Trophoblast cell (in vitro differentiated cells and primary cell): ENCODE measurements at regions not wholly inside any gene's neighbourhood (a gene's known extent, or its start where the extent isn't known, plus 50 kb on each side); places are given as distances from the start of the nearest gene placed in this dataset.

Experiments
- DNase-seq, 2 donors: peaks; one replicate each; pipeline ENCODE4 v3.0.0-alpha.2; 2016
- H2AFZ ChIP-seq: 2 replicates; pipeline ENCODE4 v1.6.1; 2013; ENCODE audit warnings: low read length, moderate library complexity, mild to moderate bottlenecking; ENCODE audit not compliant: insufficient read depth, poor library complexity
- H2AK5ac ChIP-seq: 2 replicates; pipeline ENCODE4 v1.6.1; 2013; ENCODE audit warnings: mild to moderate bottlenecking, low read length
- H2BK120ac ChIP-seq: 2 replicates; pipeline ENCODE4 v1.6.1; 2013; ENCODE audit warnings: low read length, mild to moderate bottlenecking, moderate library complexity; ENCODE audit not compliant: insufficient read depth, poor library complexity
- H2BK12ac ChIP-seq: 2 replicates; pipeline ENCODE4 v1.6.1; 2013; ENCODE audit warnings: mild to moderate bottlenecking, low read length, moderate library complexity
- H2BK5ac ChIP-seq: 2 replicates; pipeline ENCODE4 v1.6.1; 2013; ENCODE audit warnings: low read length, low read depth, moderate library complexity, mild to moderate bottlenecking; ENCODE audit not compliant: poor library complexity
- H3K14ac ChIP-seq: 2 replicates; pipeline ENCODE4 v1.6.1; 2013; ENCODE audit warnings: mild to moderate bottlenecking, low read length
- H3K18ac ChIP-seq: 2 replicates; pipeline ENCODE4 v1.6.1; 2013; ENCODE audit warnings: mild to moderate bottlenecking, low read length
- H3K23ac ChIP-seq: 2 replicates; pipeline ENCODE4 v1.6.1; 2013; ENCODE audit warnings: low read length
- H3K27ac ChIP-seq: 2 replicates; pipeline ENCODE4 v1.5.1; 2013; ENCODE audit warnings: low read depth, mild to moderate bottlenecking, inconsistent platforms, low read length, moderate library complexity
- H3K27me3 ChIP-seq: 2 replicates; pipeline ENCODE4 v1.6.1; 2013; ENCODE audit warnings: inconsistent platforms, mild to moderate bottlenecking, low read length, moderate library complexity; ENCODE audit not compliant: insufficient read depth
- H3K36me3 ChIP-seq, 2 experiments: 1 replicate in 1 of 2; 2 replicates in 1 of 2; pipeline ENCODE4 v1.6.1; 2013; ENCODE audit warnings: low read length in 2 of 2, mild to moderate bottlenecking in 2 of 2, moderate library complexity in 1 of 2; ENCODE audit not compliant: insufficient read depth in 2 of 2, control insufficient read depth in 1 of 2
- H3K4ac ChIP-seq: 2 replicates; pipeline ENCODE4 v1.6.1; 2013; ENCODE audit warnings: low read depth, mild to moderate bottlenecking, low read length, moderate library complexity
- H3K4me1 ChIP-seq, 2 experiments: 1 replicate in 1 of 2; 2 replicates in 1 of 2; pipeline ENCODE4 v1.6.1; 2013; ENCODE audit warnings: low read length in 2 of 2, mild to moderate bottlenecking in 2 of 2, moderate library complexity in 1 of 2; ENCODE audit not compliant: insufficient read depth in 2 of 2, control insufficient read depth in 1 of 2
- H3K4me2 ChIP-seq: 2 replicates; pipeline ENCODE4 v1.6.1; 2013; ENCODE audit warnings: inconsistent platforms, mild to moderate bottlenecking, low read length, moderate library complexity
- H3K4me3 ChIP-seq: 2 replicates; pipeline ENCODE4 v1.5.1; 2013; ENCODE audit warnings: mild to moderate bottlenecking, low read depth, low read length, inconsistent platforms
- H3K79me1 ChIP-seq: one replicate; pipeline ENCODE4 v1.6.1; 2013; ENCODE audit warnings: low read length
- H3K79me2 ChIP-seq: 2 replicates; pipeline ENCODE4 v1.6.1; 2013; ENCODE audit warnings: low read length, mild to moderate bottlenecking; ENCODE audit not compliant: control insufficient read depth, insufficient read depth, poor library complexity
- H3K9ac ChIP-seq: 2 replicates; pipeline ENCODE4 v1.6.1; 2013; ENCODE audit warnings: mild to moderate bottlenecking, low read length
- H3K9me3 ChIP-seq: 2 replicates; pipeline ENCODE4 v1.6.1; 2013; ENCODE audit warnings: low read depth, mild to moderate bottlenecking, control low read depth, inconsistent platforms, low read length; ENCODE audit not compliant: insufficient read depth
- H4K12ac ChIP-seq: 2 replicates; pipeline ENCODE4 v1.6.1; 2013; ENCODE audit warnings: low read depth, mild to moderate bottlenecking, low read length, moderate library complexity
- H4K8ac ChIP-seq: 2 replicates; pipeline ENCODE4 v1.6.1; 2013; ENCODE audit warnings: low read depth, mild to moderate bottlenecking, low read length, moderate library complexity
- H4K91ac ChIP-seq: one replicate; pipeline ENCODE4 v1.6.1; 2013; ENCODE audit warnings: low read depth, mild to moderate bottlenecking, low read length, moderate library complexity
- WGBS: extraction: QIAGEN DNeasy Blood & Tissue Kit; methylation state at CpG from one replicate; pipeline ENCODE4 v1.1.7; 2013; ENCODE audit warnings: missing lambda C conversion rate; ENCODE audit not compliant: insufficient read length, insufficient coverage; ENCODE audit errors: extremely low coverage; 5-methylcytosine and 5-hydroxymethylcytosine counted together

DNA sequence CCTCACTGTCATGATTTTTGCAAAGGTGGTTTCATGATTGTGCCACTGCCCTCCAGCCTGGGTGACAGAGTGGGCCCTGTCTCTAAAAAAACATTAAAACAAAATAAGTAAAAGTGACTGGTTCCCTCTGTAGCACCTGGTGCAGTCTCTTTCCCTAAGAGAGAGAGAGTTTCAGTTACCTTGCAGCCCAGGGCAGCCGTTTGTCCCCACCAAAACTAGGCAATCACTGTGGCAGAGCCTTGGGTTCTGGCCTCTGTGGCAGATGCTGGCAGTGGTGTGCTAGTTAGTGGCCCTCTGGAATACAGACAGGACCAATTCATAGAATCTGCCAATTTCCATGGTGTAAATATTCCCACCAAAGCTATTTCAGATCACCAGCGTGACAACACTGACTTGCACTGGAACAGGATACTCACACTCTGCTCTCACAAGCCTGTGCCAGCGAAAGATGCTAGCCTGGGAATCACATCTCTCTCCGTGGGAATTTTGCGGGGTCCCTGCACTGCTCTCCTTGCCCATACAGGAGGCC is 108.7 kb downstream of the TLR5 start:
- H3K4me3 ChIP-seq, result no peak overlapping the region

DNA sequence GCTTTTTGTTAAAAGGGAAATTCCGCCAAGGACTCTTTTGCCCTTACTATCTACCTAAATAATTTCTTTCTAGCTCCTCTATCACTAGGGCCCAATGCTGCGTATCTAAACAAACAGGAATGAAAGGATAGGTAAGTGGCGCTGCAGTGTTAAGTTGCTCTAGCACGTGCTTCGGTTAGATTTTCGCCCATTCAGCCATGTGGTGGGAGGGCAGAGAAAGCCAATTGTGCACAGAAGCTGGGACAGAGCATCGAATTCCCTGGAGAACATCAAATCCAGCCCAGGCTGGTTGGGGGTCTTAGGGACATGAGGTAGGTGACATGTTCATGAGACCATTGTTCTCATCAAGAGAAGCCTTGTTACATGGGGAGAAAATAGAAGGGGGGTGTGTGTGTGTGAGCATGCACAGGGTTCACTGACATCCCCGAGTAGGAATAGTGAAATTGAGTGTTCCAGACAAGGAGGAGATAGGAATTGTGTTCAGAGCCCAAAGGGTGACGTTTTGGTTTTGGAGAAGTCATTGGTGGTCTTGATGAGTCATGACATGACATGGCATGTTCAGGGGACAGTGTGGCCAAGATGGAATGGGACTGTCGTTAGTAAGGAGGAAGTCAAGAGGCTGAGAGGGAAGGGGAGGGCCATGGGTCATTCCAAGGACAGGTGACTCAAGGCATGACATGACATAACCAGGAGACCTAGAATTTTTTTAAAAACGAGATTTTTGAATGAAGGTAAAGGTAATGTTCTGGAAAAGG is 107.1 kb downstream of the TLR5 start:
- DNase-seq, result no peak
- Histone ChIP-seq H4K8ac (no peak overlapping the region), H3K9ac (no peak overlapping the region), H3K4me3 (no peak overlapping the region), H3K4me1 (peaks cover 33 to 62% of the 10 kb centered on the region in 2 experiments), H3K79me1 (peaks cover 31% of the 10 kb centered on the region), H3K27me3 (no peaks in the 10 kb centered on the region), H3K23ac (no peak overlapping the region), H3K9me3 (peaks cover 2% of the 10 kb centered on the region), H2BK12ac (peak overlapping the region; percentile 42), H2BK120ac (no peak overlapping the region), H3K4me2 (no peak overlapping the region), H3K18ac (no peak overlapping the region), H3K14ac (no peak overlapping the region), H2BK5ac (no peak overlapping the region), H2AK5ac (peak overlapping the region; percentile 28), H3K36me3 (peaks cover 0 to 4% of the 10 kb centered on the region in 2 experiments), H3K4ac (no peak overlapping the region), H4K12ac (no peak overlapping the region), H3K27ac (no peak overlapping the region), H2AFZ (no peak overlapping the region), H3K79me2 (peaks cover 2% of the 10 kb centered on the region), H4K91ac (peak overlapping the region; percentile 30)
- WGBS, result no CpG with 5 or more reads among the region's 11 CpGs

More for the DNA sequence above, 108.7 kb downstream of the TLR5 start:
- Histone ChIP-seq H3K79me1 (peaks cover 39% of the 10 kb centered on the region), H3K4ac (peak overlapping the region; percentile 22), H2BK12ac (peak overlapping the region; percentile 37), H2BK120ac (peak overlapping the region; percentile 16), H4K91ac (peak overlapping the region; percentile 69), H4K12ac (no peak overlapping the region), H3K27ac (no peak overlapping the region), H3K14ac (peak overlapping the region; percentile 49), H3K4me2 (no peak overlapping the region), H4K8ac (no peak overlapping the region), H3K4me1 (peaks cover 37 to 67% of the 10 kb centered on the region in 2 experiments), H3K9me3 (no peaks in the 10 kb centered on the region), H3K79me2 (peaks cover 3% of the 10 kb centered on the region), H2BK5ac (peak overlapping the region; percentile 16), H3K23ac (no peak overlapping the region), H3K36me3 (peaks cover 0 to 4% of the 10 kb centered on the region in 2 experiments), H2AK5ac (peak overlapping the region; percentile 49), H3K9ac (no peak overlapping the region), H3K18ac (peak overlapping the region; percentile 69), H3K27me3 (no peaks in the 10 kb centered on the region), H2AFZ (no peak overlapping the region)
- no CpG with 5 or more reads among the region's 5 CpGs for WGBS
- DNase-seq, result no peak

DNA sequence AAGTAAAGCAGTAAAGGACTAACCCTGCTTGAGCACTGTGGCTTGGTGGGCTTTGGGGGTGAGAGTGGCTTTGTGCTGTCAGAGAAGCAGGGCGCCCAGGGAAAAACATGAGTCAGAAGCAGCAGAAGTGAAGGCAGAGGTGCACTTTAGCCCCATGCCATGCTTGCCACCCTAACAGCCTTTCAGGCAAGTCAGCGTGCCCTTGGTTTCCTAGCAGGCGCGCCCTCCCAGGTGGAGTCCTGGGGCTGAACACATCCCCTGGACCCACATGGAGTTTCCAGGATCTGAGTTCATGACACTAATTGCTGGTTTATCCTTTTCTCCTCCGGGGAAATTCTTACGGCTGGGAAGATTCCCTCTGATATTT is 106.6 kb downstream of the TLR5 start:
- Histone ChIP-seq H2AFZ (no peak overlapping the region), H3K27ac (no peak overlapping the region), H4K12ac (no peak overlapping the region), H2BK120ac (no peak overlapping the region), H2BK5ac (no peak overlapping the region), H3K27me3 (no peaks in the 10 kb centered on the region), H3K79me2 (peaks cover 2% of the 10 kb centered on the region), H3K4me2 (no peak overlapping the region), H2BK12ac (peak overlapping the region; percentile 42), H3K23ac (no peak overlapping the region), H4K91ac (no peak overlapping the region), H2AK5ac (no peak overlapping the region), H4K8ac (no peak overlapping the region), H3K36me3 (peaks cover 0 to 4% of the 10 kb centered on the region in 2 experiments), H3K4ac (no peak overlapping the region), H3K9ac (no peak overlapping the region), H3K79me1 (peaks cover 26% of the 10 kb centered on the region), H3K18ac (no peak overlapping the region), H3K4me3 (no peak overlapping the region), H3K14ac (peak overlapping the region; percentile 9), H3K9me3 (peaks cover 2% of the 10 kb centered on the region), H3K4me1 (peaks cover 32 to 62% of the 10 kb centered on the region in 2 experiments)
- DNase-seq, result no peak
- WGBS, result no CpG with 5 or more reads among the region's 6 CpGs

DNA sequence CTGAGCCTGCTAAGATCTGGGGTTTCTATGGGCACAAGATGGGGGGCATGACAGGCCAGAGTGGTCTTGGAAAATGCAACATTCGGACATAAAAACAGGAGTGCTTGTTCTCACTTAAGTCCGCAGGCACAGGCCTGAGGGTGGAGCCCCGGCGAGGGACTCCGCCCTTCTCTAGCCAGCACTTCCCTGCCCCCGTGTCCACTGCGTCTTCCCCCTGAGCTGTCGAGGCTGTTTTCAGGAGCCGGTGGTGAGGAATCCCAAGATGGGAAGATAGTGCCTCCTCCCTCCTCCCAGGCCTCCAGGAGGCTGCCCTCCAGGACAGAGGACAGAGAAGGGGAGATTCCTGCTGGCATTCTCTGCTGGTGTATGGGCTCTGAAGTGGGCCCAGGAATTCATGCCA is 105.2 kb downstream of the TLR5 start:
- Histone ChIP-seq H3K4me3 (no peak overlapping the region), H3K79me1 (peaks cover 21% of the 10 kb centered on the region), H3K23ac (no peak overlapping the region), H3K9me3 (peaks cover 2% of the 10 kb centered on the region), H3K9ac (no peak overlapping the region), H2BK5ac (no peak overlapping the region), H4K8ac (no peak overlapping the region), H3K14ac (no peak overlapping the region), H3K79me2 (no peaks in the 10 kb centered on the region), H2BK12ac (no peak overlapping the region), H3K27ac (no peak overlapping the region), H4K12ac (no peak overlapping the region), H3K4me1 (peaks cover 29 to 57% of the 10 kb centered on the region in 2 experiments), H3K27me3 (no peaks in the 10 kb centered on the region), H2AK5ac (no peak overlapping the region), H3K4ac (no peak overlapping the region), H3K4me2 (no peak overlapping the region), H2BK120ac (no peak overlapping the region), H3K18ac (peak overlapping the region; percentile 4), H2AFZ (no peak overlapping the region), H4K91ac (peak overlapping the region; percentile 7), H3K36me3 (peaks cover 0 to 4% of the 10 kb centered on the region in 2 experiments)
- no peak for DNase-seq
- WGBS, result no CpG with 5 or more reads among the region's 9 CpGs
